Memory B cell (primary cell): ENCODE measurements at regions not wholly inside any gene's neighbourhood (a gene's known extent, or its start where the extent isn't known, plus 50 kb on each side); places are given as distances from the start of the nearest gene placed in this dataset.
A peak's percentile ranks its signal among the peaks of the same experiment; 100 is the strongest.
"Not testable (repeated sequence)": the region's sequence is repeated elsewhere in the genome, so short reads cannot be mapped to it uniquely, and the experiment has no call there.

ENCODE experiments used
- ATAC-seq: fragments of 150-1000 bp; cut with Tn5 transposase; 2 replicates; pipeline ENCODE4 v1.10.0; 2021; ENCODE audit warnings: low read depth, mild to moderate bottlenecking, moderate library complexity
- DNase-seq, 2 donors: peaks; one replicate each; pipeline ENCODE4 v3.0.0; 2022; ENCODE audit warnings: low spot score in 2 of 2
- H3K27ac Mint-ChIP-seq: one replicate; pipeline ENCODE4 v1.8.0; 2022; ENCODE audit warnings: mild to moderate bottlenecking, moderate library complexity, mixed read lengths
- H3K27me3 Mint-ChIP-seq: one replicate; pipeline ENCODE4 v1.8.0; 2022; ENCODE audit warnings: mixed read lengths
- H3K36me3 Mint-ChIP-seq: one replicate; pipeline ENCODE4 v1.8.0; 2022; ENCODE audit warnings: mild to moderate bottlenecking, mixed read lengths
- H3K4me1 Mint-ChIP-seq: one replicate; pipeline ENCODE4 v1.8.0; 2022; ENCODE audit warnings: mixed read lengths
- H3K4me3 Mint-ChIP-seq: one replicate; pipeline ENCODE4 v1.8.0; 2022; ENCODE audit warnings: mild to moderate bottlenecking, moderate library complexity, mixed read lengths
- H3K9me3 Mint-ChIP-seq: one replicate; pipeline ENCODE4 v1.8.0; 2022; ENCODE audit warnings: mixed read lengths

DNA sequence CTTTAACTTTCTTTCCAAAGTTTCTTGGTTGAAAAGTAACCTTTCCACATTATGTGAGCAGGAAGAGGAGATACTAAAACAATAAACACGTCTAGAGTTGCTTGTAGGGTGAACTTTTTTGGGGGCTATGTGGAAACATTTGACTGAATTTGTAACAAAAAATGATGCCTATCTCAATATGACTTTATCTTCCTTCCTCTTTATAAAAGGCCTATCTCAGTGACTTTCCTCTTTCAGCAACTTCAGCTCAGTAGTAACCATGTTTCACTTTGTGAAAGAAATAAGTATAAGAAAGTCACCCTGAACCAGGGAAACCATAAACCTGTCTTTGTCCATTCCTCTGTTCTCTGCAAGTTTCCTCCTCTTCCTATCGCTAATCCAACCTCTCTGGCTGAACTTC lies 124.7 kb upstream of the TMEM164 start:
- H3K27me3 Mint-ChIP-seq = no peaks in the 10 kb centered on the region
- H3K36me3 Mint-ChIP-seq = no peaks in the 10 kb centered on the region
- ATAC-seq (no peak), DNase-seq (no peak)
- no peak overlapping the region for H3K4me3 Mint-ChIP-seq
- H3K9me3 Mint-ChIP-seq = no peaks in the 10 kb centered on the region
- no peak overlapping the region for H3K27ac Mint-ChIP-seq
- peaks cover 9% of the 10 kb centered on the region for H3K4me1 Mint-ChIP-seq

GRCh38 chrX:109879991-109880390 lies 122.9 kb upstream of the TMEM164 start:
- ATAC-seq = no peak
- Mint-ChIP-seq H3K4me3 (no peak overlapping the region), H3K36me3 (no peaks in the 10 kb centered on the region), H3K4me1 (peaks cover 9% of the 10 kb centered on the region), H3K27me3 (no peaks in the 10 kb centered on the region), H3K27ac (peak overlapping the region; percentile 15), H3K9me3 (no peaks in the 10 kb centered on the region)
- no peak for DNase-seq

DNA sequence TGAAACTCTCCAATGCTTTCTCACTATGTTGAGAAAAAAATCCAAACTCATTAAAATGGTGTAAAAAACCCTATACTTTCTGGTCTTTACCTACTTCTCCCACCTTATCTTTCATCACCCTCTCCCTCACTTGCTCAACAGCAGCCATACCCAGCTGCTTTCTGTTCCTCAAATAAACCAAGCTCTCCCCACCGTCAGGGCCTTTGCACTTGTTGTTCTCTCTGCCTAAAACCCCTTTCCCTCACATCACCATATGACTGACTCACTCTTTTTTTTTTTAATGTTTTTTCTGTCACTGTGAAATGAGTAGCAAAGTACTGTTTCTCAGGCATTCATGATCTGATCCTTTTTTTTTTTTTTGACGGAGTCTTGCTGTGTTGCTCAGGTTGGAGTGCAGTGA lies 122.3 kb upstream of the TMEM164 start:
- H3K36me3 Mint-ChIP-seq = no peaks in the 10 kb centered on the region
- DNase-seq = no peak
- peaks cover 9% of the 10 kb centered on the region for H3K4me1 Mint-ChIP-seq
- peak; percentile 59 for ATAC-seq
- H3K27ac Mint-ChIP-seq = peak overlapping the region; percentile 15
- H3K9me3 Mint-ChIP-seq = no peaks in the 10 kb centered on the region
- H3K4me3 Mint-ChIP-seq = no peak overlapping the region
- H3K27me3 Mint-ChIP-seq = no peaks in the 10 kb centered on the region

GRCh38 chrX:109886122-109886761 lies 116.7 kb upstream of the TMEM164 start:
- H3K4me3 Mint-ChIP-seq = no peak overlapping the region
- DNase-seq (peak in 1 of 2 donors; percentile 7), ATAC-seq (no peak)
- peaks cover 23% of the 10 kb centered on the region for H3K4me1 Mint-ChIP-seq
- no peaks in the 10 kb centered on the region for H3K36me3 Mint-ChIP-seq
- no peaks in the 10 kb centered on the region for H3K27me3 Mint-ChIP-seq
- no peaks in the 10 kb centered on the region for H3K9me3 Mint-ChIP-seq
- no peak overlapping the region for H3K27ac Mint-ChIP-seq

DNA sequence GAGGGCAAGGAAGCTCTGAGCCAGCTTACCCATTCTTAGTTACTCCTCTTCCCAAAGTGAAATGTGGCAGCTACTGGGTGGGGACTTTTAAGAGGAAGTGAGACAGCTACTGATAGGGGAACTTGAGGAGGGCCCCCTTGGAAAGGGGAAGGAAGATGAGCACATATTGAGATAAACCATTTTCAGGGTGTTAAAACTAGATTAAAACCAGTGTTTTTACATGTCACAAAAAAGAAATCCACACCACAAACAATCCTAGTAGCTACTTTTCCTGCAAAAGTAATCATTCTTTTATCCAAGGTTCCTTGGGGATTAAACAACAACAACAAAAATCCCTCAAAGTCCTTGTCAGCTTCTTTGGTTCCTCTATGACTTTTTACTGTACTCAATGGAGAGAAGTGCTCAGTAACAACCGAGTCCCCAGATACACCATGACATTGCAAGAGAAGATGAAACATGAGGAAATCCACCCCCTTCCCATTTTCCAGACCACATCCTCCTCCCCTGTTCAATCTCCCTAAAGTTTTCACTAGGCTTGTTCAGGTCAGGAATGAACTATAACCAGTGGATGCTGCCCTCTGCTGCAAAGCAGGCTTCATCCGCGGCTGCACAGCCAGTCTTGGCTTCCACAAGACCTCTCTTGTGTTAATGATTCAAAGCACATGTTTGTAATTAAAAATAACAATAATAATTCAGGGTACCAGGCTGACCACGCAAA lies 113.5 kb upstream of the TMEM164 start:
- Mint-ChIP-seq H3K9me3 (no peaks in the 10 kb centered on the region), H3K4me3 (peak overlapping the region; percentile 17), H3K27me3 (no peaks in the 10 kb centered on the region), H3K4me1 (peaks cover 23% of the 10 kb centered on the region), H3K36me3 (no peaks in the 10 kb centered on the region), H3K27ac (peak overlapping the region; percentile 80)
- peak; percentile 90 for ATAC-seq
- peak in 1 of 2 donors; percentile 4 for DNase-seq

DNA sequence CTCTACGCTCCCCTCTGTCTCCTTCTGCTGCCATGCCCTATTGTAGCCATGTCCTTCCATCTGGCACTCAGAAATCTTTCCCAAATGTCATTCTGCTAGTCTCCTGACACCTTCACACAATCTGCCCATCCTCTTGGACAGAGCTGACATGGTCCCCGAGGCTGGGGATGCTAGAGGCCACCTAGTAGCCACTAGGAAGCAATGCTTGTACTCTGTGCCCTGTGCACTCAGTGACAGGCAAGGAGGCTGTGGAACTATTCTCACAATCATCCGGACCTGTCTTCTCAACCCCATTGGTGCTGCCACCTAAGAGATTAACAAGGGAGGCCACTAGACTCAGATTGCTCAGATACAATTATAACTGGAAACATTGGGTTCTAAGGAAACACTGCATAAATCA lies 112.6 kb upstream of the TMEM164 start:
- Mint-ChIP-seq H3K27ac (no peak overlapping the region), H3K4me3 (peak overlapping the region; percentile 24), H3K36me3 (no peaks in the 10 kb centered on the region), H3K9me3 (no peaks in the 10 kb centered on the region), H3K27me3 (no peaks in the 10 kb centered on the region), H3K4me1 (peaks cover 23% of the 10 kb centered on the region)
- DNase-seq (no peak), ATAC-seq (no peak)

DNA sequence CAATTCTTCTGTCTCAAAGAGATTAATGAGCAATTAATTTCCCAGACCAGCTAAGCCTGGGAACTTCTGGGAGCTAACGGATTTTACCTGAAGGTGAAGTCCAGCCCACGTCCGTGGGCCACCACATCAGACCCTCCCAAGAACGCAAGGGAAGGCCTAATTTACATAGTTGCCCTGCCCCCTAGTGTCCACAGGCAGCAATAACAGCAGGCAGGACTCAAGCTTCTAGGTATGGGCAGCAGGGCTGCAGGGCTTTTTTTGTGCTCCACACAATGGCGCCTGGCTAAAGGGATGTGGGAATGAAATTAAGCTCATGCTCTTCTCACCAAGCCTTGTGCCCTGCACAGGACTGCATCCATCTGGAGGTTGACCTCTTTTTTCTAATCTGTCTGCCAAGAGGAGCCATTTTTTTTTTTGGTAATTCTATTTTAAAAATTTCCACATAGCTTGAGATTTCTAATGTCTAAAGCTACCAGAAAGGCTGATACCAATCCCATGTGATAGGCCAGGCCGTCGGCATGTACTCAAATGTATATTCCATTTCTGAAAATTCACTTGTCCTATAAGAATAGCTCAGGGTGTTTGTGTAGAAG lies 111.9 kb upstream of the TMEM164 start:
- no peaks in the 10 kb centered on the region for H3K27me3 Mint-ChIP-seq
- DNase-seq = peak; percentile 29 to 36

DNA sequence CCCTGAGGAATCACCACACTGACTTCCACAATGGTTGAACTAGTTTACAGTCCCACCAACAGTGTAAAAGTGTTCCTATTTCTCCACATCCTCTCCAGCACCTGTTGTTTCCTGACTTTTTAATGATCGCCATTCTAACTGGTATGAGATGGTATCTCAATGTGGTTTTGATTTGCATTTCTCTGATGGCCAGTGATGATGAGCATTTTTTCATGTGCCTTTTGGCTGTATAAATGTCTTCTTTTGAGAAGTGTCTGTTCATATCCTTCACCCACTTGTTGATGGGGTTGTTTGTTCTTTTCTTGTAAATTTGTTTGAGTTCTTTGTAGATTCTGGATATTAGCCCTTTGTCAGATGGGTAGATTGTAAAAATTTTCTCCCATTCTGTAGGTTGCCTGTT lies 106.9 kb upstream of the TMEM164 start:
- not testable (repeated sequence) for H3K9me3 Mint-ChIP-seq, H3K27me3 Mint-ChIP-seq, ATAC-seq, H3K4me3 Mint-ChIP-seq, H3K36me3 Mint-ChIP-seq, H3K4me1 Mint-ChIP-seq, DNase-seq, H3K27ac Mint-ChIP-seq

More for the DNA sequence above, 111.9 kb upstream of the TMEM164 start:
- no peak overlapping the region for H3K27ac Mint-ChIP-seq
- no peak overlapping the region for H3K4me3 Mint-ChIP-seq
- H3K4me1 Mint-ChIP-seq = peaks cover 23% of the 10 kb centered on the region
- no peak for ATAC-seq
- H3K9me3 Mint-ChIP-seq = no peaks in the 10 kb centered on the region
- H3K36me3 Mint-ChIP-seq = no peaks in the 10 kb centered on the region

DNA sequence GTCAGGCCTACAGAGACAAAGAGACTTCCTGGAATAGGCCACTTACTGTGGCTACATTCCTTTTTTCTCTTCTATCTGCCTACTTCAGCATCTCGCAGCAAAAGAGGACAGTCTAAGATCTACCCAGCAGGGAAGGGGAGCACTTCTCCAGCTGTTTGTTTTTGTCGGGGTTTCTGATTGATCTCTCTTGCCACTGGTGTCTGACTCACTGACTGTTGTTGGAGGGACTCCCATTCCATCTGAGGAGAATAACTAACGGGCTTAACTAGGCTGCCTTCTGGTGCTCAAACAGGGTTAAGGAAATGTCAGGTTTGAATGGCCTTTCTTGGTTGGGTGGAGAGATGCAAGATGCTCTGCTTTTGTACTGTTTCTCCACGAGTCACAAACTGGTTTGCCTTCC lies 100.2 kb upstream of the TMEM164 start:
- Mint-ChIP-seq H3K36me3 (no peaks in the 10 kb centered on the region), H3K4me1 (no peaks in the 10 kb centered on the region), H3K9me3 (no peaks in the 10 kb centered on the region), H3K27ac (no peak overlapping the region), H3K27me3 (peaks cover 16% of the 10 kb centered on the region), H3K4me3 (no peak overlapping the region)
- DNase-seq (no peak), ATAC-seq (no peak)

- H3K27me3 Mint-ChIP-seq = peaks cover 6% of the 10 kb centered on the region
- H3K36me3 Mint-ChIP-seq = no peaks in the 10 kb centered on the region
- DNase-seq = no peak
- ATAC-seq = no peak
- H3K27ac Mint-ChIP-seq = no peak overlapping the region
- no peaks in the 10 kb centered on the region for H3K4me1 Mint-ChIP-seq
- no peaks in the 10 kb centered on the region for H3K9me3 Mint-ChIP-seq
- H3K4me3 Mint-ChIP-seq = no peak overlapping the region
Observed at GRCh38 chrX:109911046-109911445, 91.9 kb upstream of the TMEM164 start.

DNA sequence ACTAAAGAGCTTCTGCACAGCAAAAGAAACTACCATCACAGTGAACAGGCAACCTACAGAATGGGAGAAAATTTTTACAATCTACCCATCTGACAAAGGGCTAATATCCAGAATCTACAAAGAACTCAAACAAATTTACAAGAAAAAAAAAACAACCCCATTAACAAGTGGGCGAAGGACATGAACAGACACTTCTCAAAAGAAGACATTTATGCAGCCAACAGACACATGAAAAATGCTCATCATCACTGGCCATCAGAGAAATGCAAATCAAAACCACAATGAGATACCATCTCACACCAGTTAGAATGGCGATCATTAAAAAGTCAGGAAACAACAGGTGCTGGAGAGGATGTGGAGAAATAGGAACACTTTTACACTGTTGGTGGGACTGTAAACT lies 89.9 kb upstream of the TMEM164 start:
- DNase-seq, H3K4me3 Mint-ChIP-seq, H3K27ac Mint-ChIP-seq, H3K36me3 Mint-ChIP-seq, ATAC-seq, H3K27me3 Mint-ChIP-seq, H3K4me1 Mint-ChIP-seq, H3K9me3 Mint-ChIP-seq: not testable (repeated sequence)

- Mint-ChIP-seq H3K27me3 (peaks cover under 1% of the 10 kb centered on the region), H3K4me3 (no peak overlapping the region), H3K27ac (no peak overlapping the region), H3K9me3 (no peaks in the 10 kb centered on the region), H3K4me1 (no peaks in the 10 kb centered on the region), H3K36me3 (no peaks in the 10 kb centered on the region)
- DNase-seq (no peak), ATAC-seq (no peak)
Observed at GRCh38 chrX:109914114-109914849, 88.6 kb upstream of the TMEM164 start.

- Mint-ChIP-seq H3K4me3 (no peak overlapping the region), H3K4me1 (no peaks in the 10 kb centered on the region), H3K9me3 (peaks cover 2% of the 10 kb centered on the region), H3K27me3 (no peaks in the 10 kb centered on the region), H3K36me3 (no peaks in the 10 kb centered on the region), H3K27ac (no peak overlapping the region)
- no peak for DNase-seq
- ATAC-seq = no peak
Observed at GRCh38 chrX:109918753-109919152, 84.2 kb upstream of the TMEM164 start.

DNA sequence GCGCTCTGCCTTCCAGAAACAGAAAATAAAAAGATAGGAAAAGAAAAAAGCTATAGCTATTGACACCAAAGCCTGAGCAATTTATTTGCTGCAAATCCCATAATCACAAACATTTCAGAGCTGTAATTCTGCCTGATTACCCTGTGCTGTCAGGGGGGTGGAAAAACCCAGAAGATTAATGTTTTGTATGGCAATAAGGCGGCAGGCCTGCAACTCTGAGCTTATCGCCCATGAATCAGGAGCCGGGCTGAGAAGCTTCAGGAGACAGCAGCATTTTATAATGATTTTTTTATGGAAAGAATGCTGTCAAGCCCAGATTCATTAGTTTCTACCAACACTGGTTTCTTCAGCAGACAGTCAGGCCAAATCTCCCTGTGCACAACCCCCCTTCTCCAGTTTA lies 82.6 kb upstream of the TMEM164 start:
- no peak overlapping the region for H3K4me3 Mint-ChIP-seq
- ATAC-seq (no peak), DNase-seq (no peak)
- no peaks in the 10 kb centered on the region for H3K36me3 Mint-ChIP-seq
- H3K9me3 Mint-ChIP-seq = peaks cover 2% of the 10 kb centered on the region
- no peaks in the 10 kb centered on the region for H3K4me1 Mint-ChIP-seq
- no peaks in the 10 kb centered on the region for H3K27me3 Mint-ChIP-seq
- no peak overlapping the region for H3K27ac Mint-ChIP-seq
